Neuronal stem cell (in vitro differentiated cells): ENCODE measurements at regions not wholly inside any gene's neighbourhood (a gene's known extent, or its start where the extent isn't known, plus 50 kb on each side); places are given as distances from the start of the nearest gene placed in this dataset.
A peak's percentile ranks its signal among the peaks of the same experiment; 100 is the strongest.

Experiments
- DNase-seq: peaks from one replicate; pipeline ENCODE4 v3.0.0-alpha.2; 2013; ENCODE audit warnings: low spot score
- H2AFZ ChIP-seq: one replicate; pipeline ENCODE4 v1.6.1; 2013; ENCODE audit warnings: mild to moderate bottlenecking, low read length, inconsistent platforms
- H2AK5ac ChIP-seq: 2 replicates; pipeline ENCODE4 v1.6.1; 2013; ENCODE audit warnings: low read depth, mild to moderate bottlenecking, inconsistent platforms, low read length, moderate library complexity, mixed read lengths
- H2BK120ac ChIP-seq: 2 replicates; pipeline ENCODE4 v1.6.1; 2013; ENCODE audit warnings: low read depth, mild to moderate bottlenecking, inconsistent platforms, low read length, moderate library complexity, mixed read lengths
- H2BK12ac ChIP-seq: one replicate; pipeline ENCODE4 v1.6.1; 2013; ENCODE audit warnings: low read length, inconsistent platforms
- H2BK15ac ChIP-seq: 2 replicates; pipeline ENCODE4 v1.6.1; 2013; ENCODE audit warnings: mild to moderate bottlenecking, low read length, inconsistent platforms, mixed read lengths
- H2BK5ac ChIP-seq: one replicate; pipeline ENCODE4 v1.6.1; 2013; ENCODE audit warnings: inconsistent platforms, mild to moderate bottlenecking, low read length, moderate library complexity
- H3K14ac ChIP-seq: one replicate; pipeline ENCODE4 v1.6.1; 2013; ENCODE audit warnings: low read length, inconsistent platforms
- H3K18ac ChIP-seq: 2 replicates; pipeline ENCODE4 v1.6.1; 2013; ENCODE audit warnings: low read length, inconsistent platforms
- H3K23ac ChIP-seq: 2 replicates; pipeline ENCODE4 v1.6.1; 2013; ENCODE audit warnings: low read depth, mild to moderate bottlenecking, mixed read lengths, low read length, inconsistent platforms; ENCODE audit not compliant: poor library complexity
- H3K27ac ChIP-seq: replicated peaks from 3 replicates; pipeline ENCODE4 v1.5.1; 2013; ENCODE audit warnings: low read length, inconsistent platforms
- H3K27me3 ChIP-seq, 3 experiments: 2 replicates each; pipeline ENCODE4 v1.6.1; 2013; ENCODE audit warnings: low read length in 3 of 3, mild to moderate bottlenecking in 2 of 3, inconsistent platforms in 1 of 3, low read depth in 1 of 3, mixed read lengths in 1 of 3, moderate library complexity in 1 of 3; ENCODE audit not compliant: control insufficient read depth in 3 of 3, insufficient read depth in 3 of 3
- H3K36me3 ChIP-seq, 2 donors: replicated peaks in 1 of 2; 2 replicates each; pipeline ENCODE4 v1.6.1; 2013; ENCODE audit warnings: low read length in 2 of 2; ENCODE audit not compliant: control insufficient read depth in 2 of 2, insufficient read depth in 2 of 2
- H3K4ac ChIP-seq: 2 replicates; pipeline ENCODE4 v1.6.1; 2013; ENCODE audit warnings: inconsistent platforms, mild to moderate bottlenecking, low read length, moderate library complexity
- H3K4me1 ChIP-seq, 2 donors: 1 replicate in 1 of 2; 2 replicates in 1 of 2; pipeline ENCODE4 v1.6.1; 2013; ENCODE audit warnings: low read length in 2 of 2, low read depth in 1 of 2; ENCODE audit not compliant: control insufficient read depth in 2 of 2, insufficient read depth in 1 of 2
- H3K4me2 ChIP-seq: one replicate; pipeline ENCODE4 v1.6.1; 2013; ENCODE audit warnings: mild to moderate bottlenecking, low read length, inconsistent platforms; ENCODE audit not compliant: insufficient read depth, poor library complexity, severe bottlenecking
- H3K4me3 ChIP-seq, 2 donors: 2 replicates each; pipeline ENCODE4 v1.5.1; 2013; ENCODE audit warnings: low read length in 2 of 2, mild to moderate bottlenecking in 2 of 2, inconsistent platforms in 1 of 2, moderate library complexity in 1 of 2
- H3K79me1 ChIP-seq: one replicate; pipeline ENCODE4 v1.6.1; 2013; ENCODE audit warnings: low read depth, mild to moderate bottlenecking, inconsistent platforms, low read length, moderate library complexity
- H3K9ac ChIP-seq: one replicate; pipeline ENCODE4 v1.6.1; 2013; ENCODE audit warnings: mild to moderate bottlenecking, low read depth, low read length, inconsistent platforms; ENCODE audit not compliant: poor library complexity
- H3K9me3 ChIP-seq, 2 donors: replicated peaks in 1 of 2; 2 replicates each; pipeline versions ENCODE3 to v1.6.1; 2013; ENCODE audit warnings: low read length in 2 of 2, mild to moderate bottlenecking in 2 of 2, inconsistent platforms in 1 of 2, low read depth in 1 of 2, mixed read lengths in 1 of 2, moderate library complexity in 1 of 2; ENCODE audit not compliant: control insufficient read depth in 2 of 2, insufficient read depth in 1 of 2
- H4K8ac ChIP-seq: one replicate; pipeline ENCODE4 v1.6.1; 2013; ENCODE audit warnings: low read depth, mild to moderate bottlenecking, inconsistent platforms, low read length, moderate library complexity
- H4K91ac ChIP-seq: one replicate; pipeline ENCODE4 v1.6.1; 2013; ENCODE audit warnings: low read length, low read depth, mild to moderate bottlenecking, inconsistent platforms; ENCODE audit not compliant: poor library complexity
- WGBS, 2 donors: extraction: QIAGEN DNeasy Blood & Tissue Kit; methylation state at CpG; one replicate each; pipeline ENCODE4 v1.1.7; 2013; ENCODE audit warnings: missing lambda C conversion rate in 2 of 2, mixed read lengths in 1 of 2; ENCODE audit not compliant: insufficient read length in 2 of 2, insufficient replicate concordance in 1 of 2; ENCODE audit errors: extremely low coverage in 2 of 2; 5-methylcytosine and 5-hydroxymethylcytosine counted together

DNA sequence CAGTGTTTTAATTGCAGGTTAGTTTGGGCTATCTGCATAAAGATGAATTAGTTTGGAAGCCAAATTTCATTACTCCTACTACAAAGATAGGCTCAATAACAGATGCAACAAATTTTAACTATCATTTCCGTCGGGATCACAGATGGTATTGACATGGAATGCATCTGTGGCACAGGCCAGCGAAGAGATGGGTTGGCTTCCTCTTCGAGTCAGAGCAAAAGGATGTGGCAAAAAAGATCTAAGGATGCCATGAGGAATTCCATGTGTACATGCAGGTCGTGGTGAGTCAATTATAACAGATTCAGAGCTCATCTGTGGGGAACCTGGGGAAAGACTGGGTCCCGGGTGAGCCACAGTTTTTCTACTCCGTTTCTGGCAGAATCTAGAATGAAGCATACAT, 83.0 kb upstream of the CITED2 start:
- Histone ChIP-seq H2BK120ac (no peak overlapping the region), H3K14ac (no peak overlapping the region), H3K9me3 (no peaks in the 10 kb centered on the region), H2BK5ac (no peak overlapping the region), H3K79me1 (no peaks in the 10 kb centered on the region), H2AK5ac (no peak overlapping the region), H3K36me3 (no peaks in the 10 kb centered on the region), H3K23ac (no peak overlapping the region), H3K27ac (no peak overlapping the region), H3K4me3 (no peak overlapping the region), H4K91ac (no peak overlapping the region), H3K27me3 (no peaks in the 10 kb centered on the region), H3K4me2 (no peak overlapping the region), H3K9ac (no peak overlapping the region), H2AFZ (peak overlapping the region; percentile 25), H4K8ac (no peak overlapping the region), H3K4me1 (peaks cover 1 to 2% of the 10 kb centered on the region in 2 donors), H2BK15ac (no peak overlapping the region), H3K18ac (no peak overlapping the region), H3K4ac (no peak overlapping the region), H2BK12ac (no peak overlapping the region)
- DNase-seq = no peak
- WGBS, 2 donors = no CpG with 5 or more reads among the region's 7 CpGs

DNA sequence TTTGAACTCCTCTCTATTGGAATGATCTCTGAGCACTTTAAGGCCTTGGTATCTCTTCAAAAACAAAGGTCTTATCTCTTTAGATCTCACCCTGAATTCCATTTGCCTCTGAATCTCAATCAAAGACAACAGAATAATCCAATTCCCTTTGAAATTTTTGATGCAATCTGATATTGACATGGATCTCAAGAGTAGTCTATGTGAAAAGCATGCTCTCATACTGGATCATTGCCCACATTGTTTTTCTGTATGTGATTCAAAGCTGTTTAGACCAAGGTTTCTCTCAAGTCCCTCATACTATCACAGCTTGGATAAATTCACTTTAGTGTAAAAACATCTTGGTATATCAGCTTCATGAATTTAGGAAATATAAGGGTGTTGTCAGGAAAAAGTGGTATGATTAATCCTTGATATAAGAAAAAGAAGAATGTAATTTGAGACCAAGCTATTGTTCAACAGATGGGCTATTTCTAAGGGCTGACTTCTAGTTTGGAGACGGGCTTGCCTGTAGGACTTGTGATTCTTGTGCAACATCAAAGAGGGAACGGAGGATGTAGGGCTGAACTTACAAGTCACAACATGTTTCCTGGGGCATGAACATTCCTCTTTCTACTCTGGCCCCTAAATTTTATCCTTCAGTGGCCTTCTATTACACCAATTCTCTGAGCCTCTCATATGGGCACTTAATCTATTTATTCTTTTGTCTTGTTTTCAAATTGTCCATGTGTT, 77.9 kb upstream of the CITED2 start:
- Histone ChIP-seq H3K4me2 (no peak overlapping the region), H3K9ac (no peak overlapping the region), H3K14ac (no peak overlapping the region), H2AK5ac (no peak overlapping the region), H2AFZ (peak overlapping the region; percentile 57), H2BK15ac (no peak overlapping the region), H2BK12ac (no peak overlapping the region), H3K9me3 (no peaks in the 10 kb centered on the region), H3K18ac (no peak overlapping the region), H3K36me3 (no peaks in the 10 kb centered on the region), H3K23ac (no peak overlapping the region), H4K8ac (no peak overlapping the region), H2BK120ac (no peak overlapping the region), H3K4me3 (no peak overlapping the region), H2BK5ac (no peak overlapping the region), H3K27me3 (no peaks in the 10 kb centered on the region), H4K91ac (no peak overlapping the region), H3K4me1 (peaks cover 6 to 26% of the 10 kb centered on the region in 2 donors), H3K79me1 (no peaks in the 10 kb centered on the region), H3K27ac (peak overlapping the region; percentile 19), H3K4ac (no peak overlapping the region)
- WGBS, 2 donors = no CpG with 5 or more reads among the region's 2 CpGs
- DNase-seq = no peak

DNA sequence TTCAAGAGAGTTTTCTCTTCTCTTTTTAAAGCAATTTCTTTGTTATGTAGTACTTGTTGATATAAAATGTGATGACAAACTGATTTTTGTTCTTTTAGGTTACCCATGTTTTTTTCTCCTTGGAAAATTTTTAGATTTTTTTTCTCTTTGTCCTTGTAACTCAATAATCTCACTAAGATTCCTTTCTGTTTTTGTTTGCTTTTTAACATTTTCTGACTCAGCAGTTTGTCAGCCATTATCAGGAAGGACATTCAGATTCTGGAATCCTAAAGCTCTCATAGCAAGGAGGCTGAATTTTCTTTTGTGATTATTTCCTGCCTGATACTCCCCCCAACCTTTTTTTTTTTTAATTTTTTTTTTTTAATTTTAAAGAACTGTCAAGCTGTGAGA, 75.2 kb upstream of the CITED2 start:
- Histone ChIP-seq H2BK5ac (no peak overlapping the region), H4K8ac (no peak overlapping the region), H2AK5ac (no peak overlapping the region), H2BK15ac (no peak overlapping the region), H3K23ac (no peak overlapping the region), H3K27ac (no peak overlapping the region), H3K9me3 (no peaks in the 10 kb centered on the region), H2BK120ac (no peak overlapping the region), H2BK12ac (no peak overlapping the region), H3K36me3 (no peaks in the 10 kb centered on the region), H3K4ac (no peak overlapping the region), H3K14ac (no peak overlapping the region), H3K4me2 (no peak overlapping the region), H3K4me3 (no peak overlapping the region), H3K9ac (no peak overlapping the region), H3K18ac (no peak overlapping the region), H3K27me3 (no peaks in the 10 kb centered on the region), H2AFZ (peak overlapping the region; percentile 13), H3K4me1 (peaks cover 6 to 36% of the 10 kb centered on the region in 2 donors), H4K91ac (no peak overlapping the region), H3K79me1 (no peaks in the 10 kb centered on the region)
- DNase-seq = no peak

- H3K27me3 ChIP-seq = no peaks in the 10 kb centered on the region
- H3K9ac ChIP-seq = no peak overlapping the region
- peak overlapping the region; percentile 17 for H2AFZ ChIP-seq
- H3K4me3 ChIP-seq = no peak overlapping the region
- H2AK5ac ChIP-seq = no peak overlapping the region
- no peak overlapping the region for H4K8ac ChIP-seq
- H3K9me3 ChIP-seq = no peaks in the 10 kb centered on the region
- no peak for DNase-seq
- H2BK5ac ChIP-seq = no peak overlapping the region
- peak overlapping the region; percentile 47 for H3K27ac ChIP-seq
- H4K91ac ChIP-seq = no peak overlapping the region
- no peaks in the 10 kb centered on the region for H3K79me1 ChIP-seq
- no peak overlapping the region for H3K4ac ChIP-seq
- no peak overlapping the region for H3K23ac ChIP-seq
- no peak overlapping the region for H2BK15ac ChIP-seq
- no peak overlapping the region for H3K4me2 ChIP-seq
- H3K4me1 ChIP-seq = peaks cover 6 to 36% of the 10 kb centered on the region in 2 donors
- no CpG with 5 or more reads among the region's 4 CpGs for WGBS, 2 donors
- H2BK12ac ChIP-seq = no peak overlapping the region
- H3K18ac ChIP-seq = no peak overlapping the region
- no peaks in the 10 kb centered on the region for H3K36me3 ChIP-seq
- no peak overlapping the region for H2BK120ac ChIP-seq
- H3K14ac ChIP-seq = no peak overlapping the region
These were observed 74.7 kb upstream of the CITED2 start for GRCh38 chr6:139448998-139449610.
